CD4-positive, alpha-beta T cell treated with Interleukin-21 for 1 hour (primary cell): ENCODE measurements at regions not wholly inside any gene's neighbourhood (a gene's known extent, or its start where the extent isn't known, plus 50 kb on each side); places are given as distances from the start of the nearest gene placed in this dataset.
"Not testable (repeated sequence)": the region's sequence is repeated elsewhere in the genome, so short reads cannot be mapped to it uniquely, and the experiment has no call there.

ENCODE experiments used
- DNase-seq: peaks from one replicate; pipeline ENCODE4 v3.0.0-alpha.2; 2020

- no peak for DNase-seq
Measured at GRCh38 chr3:106029954-106030626, 161.3 kb upstream of the CBLB start.

- no peak for DNase-seq
Measured at GRCh38 chr3:106030627-106030963, 161.8 kb upstream of the CBLB start.

- no peak for DNase-seq
Measured at GRCh38 chr3:106032479-106032878, 163.7 kb upstream of the CBLB start.

- DNase-seq = peak; percentile 15
Measured at GRCh38 chr3:106033654-106034053, 164.8 kb upstream of the CBLB start.

- no peak for DNase-seq
Measured at GRCh38 chr3:106034313-106034712, 165.5 kb upstream of the CBLB start.

GRCh38 chr3:106035619-106036018 lies 166.8 kb upstream of the CBLB start:
- no peak for DNase-seq

- no peak for DNase-seq
Measured at GRCh38 chr3:106036696-106037095, 167.9 kb upstream of the CBLB start.

- no peak for DNase-seq
Measured at GRCh38 chr3:106047221-106047620, 178.4 kb upstream of the CBLB start.

GRCh38 chr3:106048946-106049481 lies 180.2 kb upstream of the CBLB start:
- no peak for DNase-seq

- DNase-seq = no peak
Measured at GRCh38 chr3:106049821-106050220, 181.0 kb upstream of the CBLB start.

- no peak for DNase-seq
Measured at GRCh38 chr3:106056931-106057330, 188.1 kb upstream of the CBLB start.

- no peak for DNase-seq
Measured at GRCh38 chr3:106058475-106058874, 189.7 kb upstream of the CBLB start.

- DNase-seq = no peak
Measured at GRCh38 chr3:106059953-106060517, 191.2 kb upstream of the CBLB start.

GRCh38 chr3:106063909-106064308 lies 195.1 kb upstream of the CBLB start:
- DNase-seq = no peak

GRCh38 chr3:106065831-106066230 lies 197.0 kb upstream of the CBLB start:
- DNase-seq = no peak

- no peak for DNase-seq
Measured at GRCh38 chr3:106067711-106068110, 198.9 kb upstream of the CBLB start.

GRCh38 chr3:106068381-106068780 lies 199.6 kb upstream of the CBLB start:
- DNase-seq = no peak

GRCh38 chr3:106068795-106069194 lies 200.0 kb upstream of the CBLB start:
- peak; percentile 54 for DNase-seq

GRCh38 chr3:106070187-106070586 lies 201.4 kb upstream of the CBLB start:
- DNase-seq = no peak

GRCh38 chr3:106071306-106071705 lies 202.5 kb upstream of the CBLB start:
- no peak for DNase-seq

- DNase-seq = not testable (repeated sequence)
Measured at GRCh38 chr3:106072596-106072995, 203.8 kb upstream of the CBLB start.

- DNase-seq = not testable (repeated sequence)
Measured at GRCh38 chr3:106073806-106074205, 205.0 kb upstream of the CBLB start.

GRCh38 chr3:106075731-106076130 lies 206.9 kb upstream of the CBLB start:
- not testable (repeated sequence) for DNase-seq

- no peak for DNase-seq
Measured at GRCh38 chr3:106078635-106079034, 209.8 kb upstream of the CBLB start.

- no peak for DNase-seq
Measured at GRCh38 chr3:106082616-106083015, 213.8 kb upstream of the CBLB start.
